K562 (cell line): ENCODE measurements at regions not wholly inside any gene's neighbourhood (a gene's known extent, or its start where the extent isn't known, plus 50 kb on each side); places are given as distances from the start of the nearest gene placed in this dataset.

Source experiments
- ATAC-seq: fragments of 200-7000 bp; cut with Tn5 transposase; 3 replicates; pipeline ENCODE4 v1.9.1; 2020; ENCODE audit warnings: moderate library complexity
- BruUV-seq: library from RNA; stranded (reverse); fragments of 400-500 nt; replicated peaks from 2 replicates; lab custom pipeline; 2021; lab: Mats Ljungman, UMichigan
- CTCF ChIA-PET: fragments of 300-600 bp; formaldehyde crosslinking; extraction: SDS; loops from one replicate; lab custom pipeline; 2021; ENCODE audit warnings: low intra/inter-chr PET ratio; lab: Yijun Ruan, JAX
- POLR2A ChIA-PET: fragments of 300-600, 350-650 bp; sonication (Branson Sonifier 250); formaldehyde crosslinking; extraction: SDS; loops from one replicate; lab custom pipeline; 2021; ENCODE audit warnings: antibody characterized with exemption, inconsistent platforms; lab: Yijun Ruan, JAX
- DNase-seq, 4 experiments: peaks; one replicate each; pipeline versions ENCODE4 v3.0.0 to v3.0.0-alpha.2; 2011 to 2018; ENCODE audit warnings: low spot score in 3 of 4, mixed read lengths in 3 of 4; ENCODE audit errors: extremely low read depth in 1 of 4
- FAIRE-seq: peaks from 2 replicates; lab custom pipeline; 2011; peaks lifted over from hg19 to GRCh38; lab: Jason Lieb, UNC
- H2AFZ ChIP-seq: 2 replicates; pipeline ENCODE4 v1.6.0; 2011; ENCODE audit warnings: low read depth, low read length, control low read depth, inconsistent platforms
- H3K27ac ChIP-seq: fragments of 200-600 bp; 3 replicates; pipeline ENCODE4 v1.8.0; 2011; ENCODE audit warnings: low read depth, mild to moderate bottlenecking, control low read depth, inconsistent platforms, low read length, moderate library complexity, mixed read lengths; ENCODE audit errors: extremely low read depth
- H3K27me3 ChIP-seq, 2 experiments: fragments of 300-600 bp in 1 of 2; 2 replicates in 1 of 2; 3 replicates in 1 of 2; pipeline versions ENCODE4 v1.6.0 to v1.8.0; 2011; ENCODE audit warnings: inconsistent platforms in 2 of 2, low read length in 2 of 2, mild to moderate bottlenecking in 1 of 2, mixed read lengths in 1 of 2, moderate library complexity in 1 of 2; ENCODE audit not compliant: control insufficient read depth in 2 of 2, insufficient read depth in 2 of 2
- H3K36me3 ChIP-seq: fragments of 300-600 bp; 3 replicates; pipeline ENCODE4 v1.8.0; 2011; ENCODE audit warnings: mild to moderate bottlenecking, low read length, inconsistent platforms; ENCODE audit not compliant: control insufficient read depth, insufficient read depth
- H3K4me1 ChIP-seq, 2 experiments: fragments of 200-600 bp in 1 of 2; replicated peaks in 1 of 2; 2 replicates in 1 of 2; 3 replicates in 1 of 2; pipeline versions ENCODE4 v1.5.1 to v1.8.0; 2011; ENCODE audit warnings: inconsistent platforms in 2 of 2, low read length in 2 of 2, mild to moderate bottlenecking in 1 of 2, mixed read lengths in 1 of 2, moderate library complexity in 1 of 2; ENCODE audit not compliant: control insufficient read depth in 2 of 2, insufficient read depth in 2 of 2
- H3K4me2 ChIP-seq: 2 replicates; pipeline ENCODE4 v1.6.1; 2011; ENCODE audit warnings: low read length, control low read depth, inconsistent platforms, mixed read lengths; ENCODE audit not compliant: insufficient read depth
- H3K4me3 ChIP-seq: fragments of 200-600 bp; sonication (generic), shearing (Covaris generic); 2 replicates; pipeline ENCODE4 v1.5.1; 2016; ENCODE audit warnings: control low read depth, inconsistent platforms
- H3K79me2 ChIP-seq: fragments of 200-600 bp; 3 replicates; pipeline ENCODE4 v1.8.0; 2011; ENCODE audit warnings: low read length, inconsistent platforms; ENCODE audit not compliant: control insufficient read depth, insufficient read depth
- H3K9ac ChIP-seq, 2 experiments: 2 replicates each; pipeline versions ENCODE4 v1.6.0 to v1.6.1; 2011; ENCODE audit warnings: low read depth in 2 of 2, low read length in 2 of 2, control low read depth in 1 of 2, inconsistent platforms in 1 of 2, mild to moderate bottlenecking in 1 of 2, mixed read lengths in 1 of 2; ENCODE audit not compliant: insufficient read depth in 1 of 2
- H3K9me1 ChIP-seq: one replicate; pipeline ENCODE4 v1.6.0; 2011; ENCODE audit warnings: inconsistent platforms, mild to moderate bottlenecking, low read length, moderate library complexity; ENCODE audit not compliant: control insufficient read depth, insufficient read depth
- H3K9me3 ChIP-seq: replicated peaks from 2 replicates; pipeline ENCODE4 v1.5.1; 2011; ENCODE audit warnings: low read depth, low read length, inconsistent platforms; ENCODE audit not compliant: control insufficient read depth, insufficient read depth
- H4K20me1 ChIP-seq: replicated peaks from 2 replicates; pipeline ENCODE4 v1.6.1; 2011; ENCODE audit warnings: low read length, inconsistent platforms, mixed read lengths; ENCODE audit not compliant: control insufficient read depth, insufficient read depth
- CAMTA2 ChIP-seq: fragments of 250-450 bp; sonication (Bioruptor Pico); conservative IDR thresholded peaks from 2 replicates; pipeline ENCODE4 v1.5.1; 2022
- CBX8 ChIP-seq: fragments of 200-600 bp; sonication (generic); IDR thresholded peaks from 2 replicates; pipeline ENCODE4 v1.6.1; 2012; ENCODE audit warnings: borderline replicate concordance, mixed run types, low read depth, mild to moderate bottlenecking, moderate library complexity, mixed read lengths, low read length, control low read depth, inconsistent platforms; ENCODE audit not compliant: poor library complexity, severe bottlenecking; ENCODE audit errors: extremely low read depth
- ETV1 ChIP-seq: fragments of 450-650 bp; conservative IDR thresholded peaks from 2 replicates; pipeline ENCODE4 v1.6.1; 2016; ENCODE audit warnings: missing genetic modification characterization, control low read depth, low read depth, missing compliant biosample characterization
- HDAC6 ChIP-seq: IDR thresholded peaks from 2 replicates; pipeline ENCODE4 v1.6.1; 2012; ENCODE audit warnings: low read depth, mild to moderate bottlenecking, control low read depth, inconsistent platforms, low read length, moderate library complexity
- KDM4B ChIP-seq, 2 experiments: fragments of 450-650 bp in 1 of 2; sonication (generic) in 1 of 2; IDR thresholded peaks; 2 replicates each; pipeline ENCODE4 v1.6.1; 2016 to 2017; ENCODE audit warnings: borderline replicate concordance in 2 of 2, antibody characterized with exemption in 1 of 2, low read depth in 1 of 2, mild to moderate bottlenecking in 1 of 2
- L3MBTL2 ChIP-seq: fragments of 450-650 bp; IDR thresholded peaks from 2 replicates; pipeline ENCODE4 v1.6.1; 2016; ENCODE audit warnings: mild to moderate bottlenecking, moderate library complexity
- MEF2D ChIP-seq: conservative IDR thresholded peaks from 2 replicates; pipeline ENCODE4 v1.6.1; 2016; ENCODE audit warnings: low read depth, missing genetic modification characterization, missing compliant biosample characterization
- MTA1 ChIP-seq: fragments of 450-650 bp; IDR thresholded peaks from 2 replicates; pipeline ENCODE4 v1.6.1; 2017; ENCODE audit warnings: borderline replicate concordance
- NFYB ChIP-seq: IDR thresholded peaks from 2 replicates; pipeline ENCODE4 v1.6.1; 2011; ENCODE audit warnings: mild to moderate bottlenecking, moderate library complexity; ENCODE audit not compliant: insufficient read length; ENCODE audit errors: extremely low read depth
- RB1 ChIP-seq: fragments of 450-650 bp; IDR thresholded peaks from 2 replicates; pipeline ENCODE4 v1.6.1; 2017; ENCODE audit warnings: low read depth, mild to moderate bottlenecking
- TRIM24 ChIP-seq, 2 experiments: fragments of 450-650 bp; IDR thresholded peaks; 2 replicates each; pipeline ENCODE4 v1.6.1; 2016
- ZNF24 ChIP-seq: fragments of 450-650 bp; IDR thresholded peaks from 2 replicates; pipeline ENCODE4 v1.6.1; 2016
- ZZZ3 ChIP-seq: fragments of 450-650 bp; IDR thresholded peaks from 2 replicates; pipeline ENCODE4 v1.6.1; 2016; ENCODE audit warnings: antibody characterized with exemption, mild to moderate bottlenecking, moderate library complexity
- WGBS: fragments of 100-300 bp; shearing (Covaris generic); methylation state at CpG from one replicate; pipeline ENCODE4 v1.1.6; 2016; ENCODE audit warnings: low coverage, mixed read lengths; ENCODE audit not compliant: insufficient coverage; ENCODE audit errors: missing lambda C conversion rate; 5-methylcytosine and 5-hydroxymethylcytosine counted together
- in situ Hi-C: fragments of 300-500 bp; cut with MboI; formaldehyde crosslinking; loops from 4 replicates; pipeline ENCODE4 v1.15.0; 2018; ENCODE audit warnings: inconsistent platforms, mixed read lengths
- intact Hi-C: fragments of 100-400 bp; cut with micrococcal nuclease; formaldehyde crosslinking; loops from 2 replicates; pipeline ENCODE4 v1.14.2; 2022
- TF ChIP-seq, protein P1 (sequence below): sonication (generic); IDR thresholded peaks from 2 replicates; pipeline ENCODE4 v1.6.1; 2016
- TF ChIP-seq, protein P2 (sequence below): fragments of 450-650 bp; formaldehyde crosslinking; IDR thresholded peaks from 2 replicates; pipeline ENCODE4 v1.4.0; 2020; ENCODE audit warnings: mild to moderate bottlenecking, mixed read lengths
- TF ChIP-seq, protein P3 (sequence below): sonication (generic); formaldehyde crosslinking; IDR thresholded peaks from 2 replicates; pipeline ENCODE4 v1.8.0; 2022; ENCODE audit warnings: mild to moderate bottlenecking, missing genetic modification reagents

DNA sequence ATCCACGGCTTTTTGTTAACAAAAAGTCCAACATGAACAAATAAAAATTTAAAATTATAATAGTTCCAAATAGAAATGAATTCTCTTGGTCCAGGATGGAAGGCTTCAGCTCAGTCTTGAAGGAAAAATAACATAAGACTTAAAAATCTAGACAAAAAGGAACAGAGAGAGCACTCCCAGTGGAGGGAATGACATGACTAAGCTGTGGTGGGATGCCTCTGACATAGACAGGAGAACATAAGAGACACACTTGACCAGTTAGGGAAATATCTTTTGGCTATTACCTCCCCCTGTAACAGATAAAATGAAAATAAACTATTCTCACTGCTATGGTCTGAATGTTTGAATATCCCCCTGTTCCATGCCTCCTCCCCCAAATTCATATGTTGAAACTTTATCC, 106.8 kb downstream of the BBS10 start:
- ATAC-seq: no peak
- WGBS: 31% methylated on average over 1 of the region's 1 CpG
- no peak overlapping the region for H3K9ac ChIP-seq
- no peaks in the 10 kb centered on the region for H3K9me3 ChIP-seq
- no TSS peak for BruUV-seq
- CTCF ChIA-PET: no interaction called here
- POLR2A ChIA-PET: interaction anchor here (0.7 kb wide), 1 partner anchor 15 kb away, joined by 3 read pairs; no protein-coding TSS in a partner anchor
- no peak for DNase-seq
- no peaks in the 10 kb centered on the region for H3K27me3 ChIP-seq
- no peaks in the 10 kb centered on the region for H3K9me1 ChIP-seq
- no peak overlapping the region for H3K27ac ChIP-seq
- no peak overlapping the region for H3K4me3 ChIP-seq
- no peak overlapping the region for H2AFZ ChIP-seq
- no peaks in the 10 kb centered on the region; a peak in 1 of 5 replicates for H3K4me1 ChIP-seq
- intact Hi-C loops: no loop called here
- H3K4me2 ChIP-seq: no peak overlapping the region
- no peaks in the 10 kb centered on the region for H4K20me1 ChIP-seq
- no peaks in the 10 kb centered on the region for H3K79me2 ChIP-seq
- in situ Hi-C loops: no loop called here
- TF ChIP-seq MTA1 (no peak), HDAC6 (no peak), L3MBTL2 (no peak), NFYB (no peak), RB1 (no peak), KDM4B (IDR thresholded peaks at IDR 0.05; ENCODE audit: borderline replicate concordance in 2 of 2, low read depth in 1 of 2) (no peak), CAMTA2 (CRISPR knock-in tag) (no peak), ETV1 (no peak), ZZZ3 (no peak), ZNF24 (no peak), CBX8 (no peak), TRIM24 (IDR thresholded peaks at IDR 0.05) (no peak), MEF2D (tag) (no peak)
- TF ChIP-seq, protein P1, sequence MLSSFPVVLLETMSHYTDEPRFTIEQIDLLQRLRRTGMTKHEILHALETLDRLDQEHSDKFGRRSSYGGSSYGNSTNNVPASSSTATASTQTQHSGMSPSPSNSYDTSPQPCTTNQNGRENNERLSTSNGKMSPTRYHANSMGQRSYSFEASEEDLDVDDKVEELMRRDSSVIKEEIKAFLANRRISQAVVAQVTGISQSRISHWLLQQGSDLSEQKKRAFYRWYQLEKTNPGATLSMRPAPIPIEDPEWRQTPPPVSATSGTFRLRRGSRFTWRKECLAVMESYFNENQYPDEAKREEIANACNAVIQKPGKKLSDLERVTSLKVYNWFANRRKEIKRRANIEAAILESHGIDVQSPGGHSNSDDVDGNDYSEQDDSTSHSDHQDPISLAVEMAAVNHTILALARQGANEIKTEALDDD: no peak
- TF ChIP-seq, protein P2, sequence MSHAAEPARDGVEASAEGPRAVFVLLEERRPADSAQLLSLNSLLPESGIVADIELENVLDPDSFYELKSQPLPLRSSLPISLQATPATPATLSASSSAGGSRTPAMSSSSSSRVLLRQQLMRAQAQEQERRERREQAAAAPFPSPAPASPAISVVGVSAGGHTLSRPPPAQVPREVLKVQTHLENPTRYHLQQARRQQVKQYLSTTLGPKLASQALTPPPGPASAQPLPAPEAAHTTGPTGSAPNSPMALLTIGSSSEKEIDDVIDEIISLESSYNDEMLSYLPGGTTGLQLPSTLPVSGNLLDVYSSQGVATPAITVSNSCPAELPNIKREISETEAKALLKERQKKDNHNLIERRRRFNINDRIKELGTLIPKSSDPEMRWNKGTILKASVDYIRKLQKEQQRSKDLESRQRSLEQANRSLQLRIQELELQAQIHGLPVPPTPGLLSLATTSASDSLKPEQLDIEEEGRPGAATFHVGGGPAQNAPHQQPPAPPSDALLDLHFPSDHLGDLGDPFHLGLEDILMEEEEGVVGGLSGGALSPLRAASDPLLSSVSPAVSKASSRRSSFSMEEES (CRISPR knock-in tag): no peak
- TF ChIP-seq, protein P3, sequence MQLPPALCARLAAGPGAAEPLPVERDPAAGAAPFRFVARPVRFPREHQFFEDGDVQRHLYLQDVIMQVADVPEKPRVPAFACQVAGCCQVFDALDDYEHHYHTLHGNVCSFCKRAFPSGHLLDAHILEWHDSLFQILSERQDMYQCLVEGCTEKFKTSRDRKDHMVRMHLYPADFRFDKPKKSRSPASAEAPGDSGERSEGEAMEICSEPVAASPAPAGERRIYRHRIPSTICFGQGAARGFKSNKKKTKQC (CRISPR knock-in tag): no peak
- no peaks in the 10 kb centered on the region for H3K36me3 ChIP-seq
- FAIRE-seq: no peak
